ENCODE measurements at regions not wholly inside any gene's neighbourhood (a gene's known extent, or its start where the extent isn't known, plus 50 kb on each side); places are given as distances from the start of the nearest gene placed in this dataset.

- Histone ChIP-seq H3K27ac (ENCODE audit: insufficient read length, low read depth, low read length) (no peak overlapping the region), H2BK12ac (ENCODE audit: insufficient read length, low read depth, low read length) (no peak overlapping the region), H3K4me1 (ENCODE audit: insufficient read depth, low read length) (no peaks in the 10 kb centered on the region), H4K91ac (ENCODE audit: insufficient read length, low read depth, low read length) (no peak overlapping the region), H3K79me2 (ENCODE audit: insufficient read depth, low read length) (no peaks in the 10 kb centered on the region), H2BK20ac (ENCODE audit: low read depth, low read length, poor library complexity, severe bottlenecking) (no peak overlapping the region), H3K9ac (ENCODE audit: extremely low read depth, insufficient read length, low read length) (no peak overlapping the region), H3K9me3 (ENCODE audit: control insufficient read depth, low read depth, low read length) (no peaks in the 10 kb centered on the region), H3T11ph (ENCODE audit: low read length) (no peak overlapping the region), H2BK5ac (ENCODE audit: insufficient read length, low read length) (no peak overlapping the region), H3K4me2 (ENCODE audit: insufficient read depth, insufficient read length, low read length) (no peak overlapping the region), H3K79me1 (ENCODE audit: insufficient read depth, low read depth, low read length, poor library complexity, severe bottlenecking) (no peaks in the 10 kb centered on the region), H2AK5ac (ENCODE audit: insufficient read length, low read length) (no peak overlapping the region), H3K18ac (ENCODE audit: insufficient read length, low read depth, low read length) (no peak overlapping the region), H3K27me3 (ENCODE audit: insufficient read depth, low read length) (no peaks in the 10 kb centered on the region), H3K14ac (ENCODE audit: insufficient read depth, low read length) (no peak overlapping the region), H3K23ac (ENCODE audit: insufficient read length, low read depth, low read length) (no peak overlapping the region), H3K4ac (ENCODE audit: low read depth, low read length) (no peak overlapping the region), H3K23me2 (ENCODE audit: insufficient read length, low read depth, low read length, poor library complexity, severe bottlenecking) (no peaks in the 10 kb centered on the region), H2BK120ac (ENCODE audit: low read depth, low read length, poor library complexity, severe bottlenecking) (no peak overlapping the region), H2AFZ (ENCODE audit: low read length) (no peak overlapping the region), H4K8ac (replicated peaks; ENCODE audit: insufficient read length, low read depth, low read length) (no peak overlapping the region), H4K20me1 (ENCODE audit: control insufficient read depth, insufficient read depth, insufficient read length) (no peaks in the 10 kb centered on the region), H3K56ac (ENCODE audit: insufficient read length, low read depth, low read length) (no peak overlapping the region), H4K5ac (ENCODE audit: insufficient read length, low read depth, low read length) (no peak overlapping the region), H2BK15ac (ENCODE audit: low read depth, low read length) (no peak overlapping the region)
- no peak for TF ChIP-seq CTCF (conservative IDR thresholded peaks at IDR 0.05)
- no peaks in the 10 kb centered on the region for H3K36me3 Mint-ChIP-seq (ENCODE audit: insufficient read depth in 1 of 3, low read depth in 3 of 3)
- no peaks in the 10 kb centered on the region for H3K27me3 Mint-ChIP-seq (ENCODE audit: low read depth)
- no peak overlapping the region for H3K27ac Mint-ChIP-seq
- DNase-seq, result no peak
- H3K4me1 Mint-ChIP-seq, result no peaks in the 10 kb centered on the region
- no peak overlapping the region for H3K4me3 Mint-ChIP-seq
- no peaks in the 10 kb centered on the region for H3K9me3 Mint-ChIP-seq
- WGBS (ENCODE audit: extremely low coverage, insufficient read length, low lambda C conversion rate), result no CpG with 5 or more reads among the region's 7 CpGs
These were observed 1132.9 kb upstream of the ZEB2 start for GRCh38 chr2:145652571-145653545.
